Amygdala (tissue), 56 donors: ENCODE measurements at regions not wholly inside any gene's neighbourhood (a gene's known extent, or its start where the extent isn't known, plus 50 kb on each side); places are given as distances from the start of the nearest gene placed in this dataset.

ENCODE experiments used
- DNase-seq, 56 donors: peaks; one replicate each; lab custom pipeline; 2025; lab: John Stamatoyannopoulos, UW

GRCh38 chr3:101042996-101043686 is 49.9 kb upstream of the ABI3BP start:
- DNase-seq: no peak
